ENCODE measurements at regions not wholly inside any gene's neighbourhood (a gene's known extent, or its start where the extent isn't known, plus 50 kb on each side); places are given as distances from the start of the nearest gene placed in this dataset.

GRCh38 chr7:145489609-145490008 is 627.0 kb upstream of the CNTNAP2 start:
- Histone ChIP-seq H2AFZ (ENCODE audit: control insufficient read depth, low read length) (no peak overlapping the region), H3K27me3 (ENCODE audit: control insufficient read depth, extremely low read depth, insufficient read depth, low read length) (no peaks in the 10 kb centered on the region), H3K4me3 (ENCODE audit: control insufficient read depth in 2 of 3, extremely low read depth in 1 of 3, insufficient read depth in 2 of 3, low read depth in 1 of 3, low read length in 3 of 3) (no peak overlapping the region), H3K9ac (ENCODE audit: control insufficient read depth, extremely low read depth, insufficient read depth, low read length) (no peak overlapping the region), H3K79me2 (ENCODE audit: control insufficient read depth, insufficient read depth, low read length) (no peaks in the 10 kb centered on the region), H3K36me3 (ENCODE audit: control insufficient read depth in 2 of 2, extremely low read depth in 1 of 2, insufficient read depth in 2 of 2, low read length in 2 of 2) (no peaks in the 10 kb centered on the region), H3K4me1 (ENCODE audit: control insufficient read depth, extremely low read depth, insufficient read depth, low read length) (no peaks in the 10 kb centered on the region), H3K27ac (ENCODE audit: control insufficient read depth, insufficient read depth, low read length) (no peak overlapping the region), H3K9me3 (ENCODE audit: control insufficient read depth, low read depth, low read length) (no peaks in the 10 kb centered on the region), H3K4me2 (ENCODE audit: control insufficient read depth, extremely low read depth, insufficient read depth, low read depth, low read length) (no peak overlapping the region), H4K20me1 (ENCODE audit: control insufficient read depth, extremely low read depth, insufficient read depth, low read length) (no peaks in the 10 kb centered on the region), H3K9me1 (ENCODE audit: control insufficient read depth, extremely low read depth, insufficient read depth, low read length) (no peaks in the 10 kb centered on the region)
- TF ChIP-seq, protein P1, sequence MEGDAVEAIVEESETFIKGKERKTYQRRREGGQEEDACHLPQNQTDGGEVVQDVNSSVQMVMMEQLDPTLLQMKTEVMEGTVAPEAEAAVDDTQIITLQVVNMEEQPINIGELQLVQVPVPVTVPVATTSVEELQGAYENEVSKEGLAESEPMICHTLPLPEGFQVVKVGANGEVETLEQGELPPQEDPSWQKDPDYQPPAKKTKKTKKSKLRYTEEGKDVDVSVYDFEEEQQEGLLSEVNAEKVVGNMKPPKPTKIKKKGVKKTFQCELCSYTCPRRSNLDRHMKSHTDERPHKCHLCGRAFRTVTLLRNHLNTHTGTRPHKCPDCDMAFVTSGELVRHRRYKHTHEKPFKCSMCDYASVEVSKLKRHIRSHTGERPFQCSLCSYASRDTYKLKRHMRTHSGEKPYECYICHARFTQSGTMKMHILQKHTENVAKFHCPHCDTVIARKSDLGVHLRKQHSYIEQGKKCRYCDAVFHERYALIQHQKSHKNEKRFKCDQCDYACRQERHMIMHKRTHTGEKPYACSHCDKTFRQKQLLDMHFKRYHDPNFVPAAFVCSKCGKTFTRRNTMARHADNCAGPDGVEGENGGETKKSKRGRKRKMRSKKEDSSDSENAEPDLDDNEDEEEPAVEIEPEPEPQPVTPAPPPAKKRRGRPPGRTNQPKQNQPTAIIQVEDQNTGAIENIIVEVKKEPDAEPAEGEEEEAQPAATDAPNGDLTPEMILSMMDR (optimal IDR thresholded peaks at IDR 0.05 in 1 of 3, IDR thresholded peaks at IDR 0.05 in 1 of 3, conservative IDR thresholded peaks at IDR 0.05 in 1 of 3; ENCODE audit: extremely low read depth in 1 of 3, insufficient read depth in 2 of 3, low read length in 3 of 3): no peak
- TF ChIP-seq EZH2 (IDR thresholded peaks at IDR 0.05; ENCODE audit: low read length): no peak
- DNase-seq (ENCODE audit: low read depth, low spot score) (no peak), FAIRE-seq (no peak)
- dilution Hi-C loops (cut with MboI; ENCODE audit: extremely low pct_ligation_motif_present, low sequenced_read_pairs): no loop called here

GRCh38 chr7:145488816-145489215 is 627.8 kb upstream of the CNTNAP2 start:
- FAIRE-seq: no peak
- dilution Hi-C loops (cut with MboI; ENCODE audit: extremely low pct_ligation_motif_present, low sequenced_read_pairs): no loop called here

More at GRCh38 chr7:145488816-145489215, 627.8 kb upstream of the CNTNAP2 start:
- Histone ChIP-seq H3K9me1 (ENCODE audit: control insufficient read depth, extremely low read depth, insufficient read depth, low read length) (no peaks in the 10 kb centered on the region), H3K4me3 (ENCODE audit: control insufficient read depth in 2 of 3, extremely low read depth in 1 of 3, insufficient read depth in 2 of 3, low read depth in 1 of 3, low read length in 3 of 3) (no peak overlapping the region), H3K36me3 (ENCODE audit: control insufficient read depth in 2 of 2, extremely low read depth in 1 of 2, insufficient read depth in 2 of 2, low read length in 2 of 2) (no peaks in the 10 kb centered on the region), H3K9ac (ENCODE audit: control insufficient read depth, extremely low read depth, insufficient read depth, low read length) (no peak overlapping the region), H3K9me3 (ENCODE audit: control insufficient read depth, low read depth, low read length) (no peaks in the 10 kb centered on the region), H4K20me1 (ENCODE audit: control insufficient read depth, extremely low read depth, insufficient read depth, low read length) (no peaks in the 10 kb centered on the region), H2AFZ (ENCODE audit: control insufficient read depth, low read length) (no peak overlapping the region), H3K27ac (ENCODE audit: control insufficient read depth, insufficient read depth, low read length) (no peak overlapping the region), H3K4me1 (ENCODE audit: control insufficient read depth, extremely low read depth, insufficient read depth, low read length) (no peaks in the 10 kb centered on the region), H3K79me2 (ENCODE audit: control insufficient read depth, insufficient read depth, low read length) (no peaks in the 10 kb centered on the region), H3K4me2 (ENCODE audit: control insufficient read depth, extremely low read depth, insufficient read depth, low read depth, low read length) (no peak overlapping the region), H3K27me3 (ENCODE audit: control insufficient read depth, extremely low read depth, insufficient read depth, low read length) (no peaks in the 10 kb centered on the region)
- no peak for DNase-seq (ENCODE audit: low read depth, low spot score)
- TF ChIP-seq, protein P1 (optimal IDR thresholded peaks at IDR 0.05 in 1 of 3, IDR thresholded peaks at IDR 0.05 in 1 of 3, conservative IDR thresholded peaks at IDR 0.05 in 1 of 3; ENCODE audit: extremely low read depth in 1 of 3, insufficient read depth in 2 of 3, low read length in 3 of 3): no peak
- TF ChIP-seq EZH2 (IDR thresholded peaks at IDR 0.05; ENCODE audit: low read length): no peak

Data from keratinocyte (primary cell).